ENCODE measurements at regions not wholly inside any gene's neighbourhood (a gene's known extent, or its start where the extent isn't known, plus 50 kb on each side); places are given as distances from the start of the nearest gene placed in this dataset.

GRCh38 chr6:166684170-166684569 is 57.1 kb upstream of the RPS6KA2 start:
- no CpG with 5 or more reads among the region's 4 CpGs for WGBS (ENCODE audit: extremely low coverage, insufficient read length, low lambda C conversion rate)
- Mint-ChIP-seq H3K4me1 (peaks cover 14 to 23% of the 10 kb centered on the region in 2 experiments), H3K36me3 (ENCODE audit: insufficient read depth in 1 of 3, low read depth in 3 of 3) (peaks cover 0 to 4% (median 3%) of the 10 kb centered on the region in 3 experiments; a peak in 3 of 7 replicates), H3K27ac (no peak overlapping the region), H3K27me3 (ENCODE audit: low read depth) (peaks cover 7% of the 10 kb centered on the region), H3K9me3 (peaks cover 2 to 5% of the 10 kb centered on the region in 2 experiments), H3K4me3 (no peak overlapping the region)
- Histone ChIP-seq H2BK15ac (ENCODE audit: low read depth, low read length) (no peak overlapping the region), H2BK20ac (ENCODE audit: low read depth, low read length, poor library complexity, severe bottlenecking) (no peak overlapping the region), H4K20me1 (ENCODE audit: control insufficient read depth, insufficient read depth, insufficient read length) (no peaks in the 10 kb centered on the region), H4K5ac (ENCODE audit: insufficient read length, low read depth, low read length) (no peak overlapping the region), H2AFZ (ENCODE audit: low read length) (no peak overlapping the region), H3K18ac (ENCODE audit: insufficient read length, low read depth, low read length) (no peak overlapping the region), H3K56ac (ENCODE audit: insufficient read length, low read depth, low read length) (no peak overlapping the region), H4K91ac (ENCODE audit: insufficient read length, low read depth, low read length) (no peak overlapping the region), H2BK5ac (ENCODE audit: insufficient read length, low read length) (no peak overlapping the region), H3K9me3 (ENCODE audit: control insufficient read depth, low read depth, low read length) (no peaks in the 10 kb centered on the region), H3K14ac (ENCODE audit: insufficient read depth, low read length) (no peak overlapping the region), H3K79me1 (ENCODE audit: insufficient read depth, low read depth, low read length, poor library complexity, severe bottlenecking) (no peaks in the 10 kb centered on the region), H4K8ac (replicated peaks; ENCODE audit: insufficient read length, low read depth, low read length) (no peak overlapping the region), H3K9ac (ENCODE audit: extremely low read depth, insufficient read length, low read length) (no peak overlapping the region), H2BK120ac (ENCODE audit: low read depth, low read length, poor library complexity, severe bottlenecking) (no peak overlapping the region), H3K27me3 (ENCODE audit: insufficient read depth, low read length) (no peaks in the 10 kb centered on the region), H3K23me2 (ENCODE audit: insufficient read length, low read depth, low read length, poor library complexity, severe bottlenecking) (no peaks in the 10 kb centered on the region), H3K4ac (ENCODE audit: low read depth, low read length) (no peak overlapping the region), H3K79me2 (ENCODE audit: insufficient read depth, low read length) (no peaks in the 10 kb centered on the region), H2BK12ac (ENCODE audit: insufficient read length, low read depth, low read length) (no peak overlapping the region), H3K4me2 (ENCODE audit: insufficient read depth, insufficient read length, low read length) (no peak overlapping the region), H3T11ph (ENCODE audit: low read length) (no peak overlapping the region), H2AK5ac (ENCODE audit: insufficient read length, low read length) (no peak overlapping the region), H3K27ac (ENCODE audit: insufficient read length, low read depth, low read length) (no peak overlapping the region), H3K4me1 (ENCODE audit: insufficient read depth, low read length) (no peaks in the 10 kb centered on the region), H3K23ac (ENCODE audit: insufficient read length, low read depth, low read length) (no peak overlapping the region)
- DNase-seq: no peak
- no peak for TF ChIP-seq CTCF (conservative IDR thresholded peaks at IDR 0.05)

Measured in H9 (cell line).